IPS-20b (cell line): ENCODE measurements at regions not wholly inside any gene's neighbourhood (a gene's known extent, or its start where the extent isn't known, plus 50 kb on each side); places are given as distances from the start of the nearest gene placed in this dataset.

Source experiments
- H3K27ac ChIP-seq: one replicate; pipeline ENCODE4 v1.5.1; 2013; ENCODE audit warnings: low read length
- H3K27me3 ChIP-seq: 2 replicates; pipeline ENCODE4 v1.6.1; 2013; ENCODE audit warnings: mild to moderate bottlenecking, low read length, inconsistent platforms; ENCODE audit not compliant: insufficient read depth
- H3K36me3 ChIP-seq: 2 replicates; pipeline ENCODE4 v1.6.1; 2013; ENCODE audit warnings: low read depth, mild to moderate bottlenecking, inconsistent platforms, low read length, moderate library complexity; ENCODE audit not compliant: insufficient read depth
- H3K4me1 ChIP-seq: 2 replicates; pipeline ENCODE4 v1.6.1; 2013; ENCODE audit warnings: mild to moderate bottlenecking, control low read depth, inconsistent platforms, low read length, moderate library complexity; ENCODE audit not compliant: insufficient read depth
- H3K4me3 ChIP-seq: 2 replicates; pipeline ENCODE4 v1.5.1; 2013; ENCODE audit warnings: mild to moderate bottlenecking, low read length, inconsistent platforms
- H3K9ac ChIP-seq: 2 replicates; pipeline ENCODE4 v1.6.1; 2013; ENCODE audit warnings: low read depth, mild to moderate bottlenecking, inconsistent platforms, low read length, moderate library complexity
- H3K9me3 ChIP-seq: 2 replicates; pipeline ENCODE4 v1.6.1; 2013; ENCODE audit warnings: mild to moderate bottlenecking, low read depth, low read length, inconsistent platforms; ENCODE audit not compliant: insufficient read depth

DNA sequence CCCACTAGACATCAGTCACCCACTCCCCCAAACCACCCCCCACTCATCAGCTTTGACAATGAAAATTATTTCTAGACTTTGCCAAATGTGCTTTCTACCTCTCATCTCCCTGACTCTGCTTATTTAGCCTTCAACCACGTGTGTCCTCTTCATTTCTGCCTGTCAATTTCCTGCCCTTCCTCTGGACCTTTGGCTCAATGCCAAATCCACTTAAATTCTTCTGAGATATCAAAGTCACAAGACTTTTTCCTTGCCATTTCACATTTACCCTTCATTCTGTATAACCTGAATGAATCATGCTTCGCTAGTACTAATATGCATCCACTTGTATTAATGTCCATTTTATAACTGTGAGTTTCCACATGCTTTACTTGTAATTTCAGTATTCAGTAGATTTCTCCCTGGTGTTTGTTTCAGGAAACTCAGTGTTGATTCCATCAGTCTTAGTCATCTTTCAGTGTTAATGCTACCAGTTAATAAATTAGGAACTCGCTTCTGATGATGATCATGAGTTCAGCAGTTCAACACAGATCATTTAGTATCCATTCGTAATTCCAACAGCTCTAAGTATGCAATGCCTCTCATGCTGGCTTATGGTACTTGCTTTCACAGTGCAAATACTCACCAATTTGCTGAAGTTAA is 128.2 kb upstream of the OSTN start:
- no peaks in the 10 kb centered on the region for H3K27me3 ChIP-seq

DNA sequence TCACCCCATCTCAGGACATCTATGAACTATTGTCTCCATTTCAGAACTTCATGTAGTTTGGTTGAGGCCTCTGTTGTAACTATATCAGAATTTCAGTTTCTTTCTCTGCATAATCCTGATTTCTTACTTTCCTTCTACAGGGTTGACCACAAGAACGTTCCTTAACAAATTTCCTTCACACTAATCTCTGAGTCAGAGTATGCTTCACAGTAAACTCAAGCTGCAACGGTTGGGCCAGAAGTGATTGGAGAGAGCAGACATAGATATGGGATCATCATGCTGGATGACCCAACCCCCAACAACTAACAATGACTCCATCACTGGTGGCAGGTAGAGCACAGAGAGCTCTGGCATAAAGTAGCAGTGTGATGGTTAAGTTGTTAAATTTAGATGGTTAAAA is 128.8 kb upstream of the OSTN start:
- no peak overlapping the region for H3K4me3 ChIP-seq
- no peak overlapping the region for H3K27ac ChIP-seq
- no peaks in the 10 kb centered on the region for H3K4me1 ChIP-seq
- no peaks in the 10 kb centered on the region for H3K36me3 ChIP-seq
- H3K9me3 ChIP-seq, result no peaks in the 10 kb centered on the region
- H3K27me3 ChIP-seq, result no peaks in the 10 kb centered on the region
- H3K9ac ChIP-seq, result no peak overlapping the region

More for the DNA sequence above, 128.2 kb upstream of the OSTN start:
- H3K9me3 ChIP-seq, result no peaks in the 10 kb centered on the region
- H3K9ac ChIP-seq, result no peak overlapping the region
- H3K4me3 ChIP-seq, result no peak overlapping the region
- H3K36me3 ChIP-seq, result no peaks in the 10 kb centered on the region
- H3K27ac ChIP-seq, result no peak overlapping the region
- H3K4me1 ChIP-seq, result no peaks in the 10 kb centered on the region

DNA sequence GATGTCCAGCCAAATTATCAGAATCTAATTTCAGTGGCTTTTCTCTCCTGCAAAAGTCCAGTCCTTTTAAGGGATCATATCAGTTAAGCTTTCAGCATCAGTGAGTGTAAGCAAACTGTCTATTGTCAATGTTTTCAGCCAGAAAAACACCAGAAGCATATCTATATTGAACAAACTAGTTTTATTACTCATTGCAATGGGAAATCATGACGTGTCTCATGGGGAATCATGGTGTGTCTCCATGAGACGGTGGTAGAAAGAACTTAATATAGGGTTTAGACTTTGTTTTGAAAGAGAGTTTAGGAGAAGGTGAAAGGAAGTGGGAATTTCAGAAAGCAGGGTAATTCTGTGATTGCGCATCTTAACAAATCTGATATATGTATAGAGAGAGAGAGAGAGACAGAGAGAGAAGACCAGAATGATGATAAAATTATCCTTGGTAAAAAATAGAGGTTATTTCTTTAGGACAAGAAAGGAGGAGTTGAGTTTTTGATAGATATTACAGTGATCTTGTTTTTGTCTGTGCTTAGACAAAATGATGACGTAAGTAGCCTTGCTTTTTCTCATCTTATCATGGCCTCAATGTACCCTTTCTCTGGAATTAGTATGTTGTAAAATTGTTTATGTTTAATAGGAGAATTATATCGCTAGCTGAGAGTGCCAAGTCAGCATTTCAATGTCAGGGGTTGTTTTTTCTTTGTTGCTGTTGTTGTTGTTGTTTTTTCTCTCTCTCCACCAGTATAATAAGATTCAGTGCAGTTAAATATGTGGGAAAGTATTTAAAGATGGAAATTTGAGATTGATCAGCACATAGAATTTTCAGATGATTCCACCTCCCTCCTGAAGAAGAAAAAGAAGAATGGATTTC is 129.9 kb upstream of the OSTN start:
- H3K27me3 ChIP-seq, result no peaks in the 10 kb centered on the region
- no peaks in the 10 kb centered on the region for H3K4me1 ChIP-seq
- H3K27ac ChIP-seq, result no peak overlapping the region
- H3K36me3 ChIP-seq, result no peaks in the 10 kb centered on the region
- H3K9ac ChIP-seq, result no peak overlapping the region
- H3K4me3 ChIP-seq, result no peak overlapping the region
- no peaks in the 10 kb centered on the region for H3K9me3 ChIP-seq

DNA sequence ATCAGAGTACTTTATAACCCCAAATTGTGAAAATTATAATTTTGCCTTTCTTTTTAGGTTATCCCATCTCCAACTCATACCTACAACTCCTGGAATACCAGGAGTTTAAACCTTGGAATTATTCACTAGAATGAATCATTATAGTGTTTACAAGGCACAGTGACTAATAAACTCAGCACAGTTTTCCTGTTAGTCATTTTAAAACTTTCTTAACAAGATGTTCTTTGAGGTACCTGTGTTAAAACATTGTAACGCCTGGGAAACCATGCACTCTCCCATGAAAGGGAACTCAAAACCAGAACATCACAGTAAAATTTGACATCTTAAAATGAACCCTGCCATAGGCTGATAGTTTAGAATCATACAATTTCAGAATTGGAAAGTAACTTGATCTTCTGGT is 132.4 kb upstream of the OSTN start:
- H3K4me1 ChIP-seq, result no peaks in the 10 kb centered on the region
- no peaks in the 10 kb centered on the region for H3K36me3 ChIP-seq
- no peak overlapping the region for H3K27ac ChIP-seq
- H3K27me3 ChIP-seq, result no peaks in the 10 kb centered on the region
- no peak overlapping the region for H3K9ac ChIP-seq
- H3K9me3 ChIP-seq, result no peaks in the 10 kb centered on the region
- no peak overlapping the region for H3K4me3 ChIP-seq

DNA sequence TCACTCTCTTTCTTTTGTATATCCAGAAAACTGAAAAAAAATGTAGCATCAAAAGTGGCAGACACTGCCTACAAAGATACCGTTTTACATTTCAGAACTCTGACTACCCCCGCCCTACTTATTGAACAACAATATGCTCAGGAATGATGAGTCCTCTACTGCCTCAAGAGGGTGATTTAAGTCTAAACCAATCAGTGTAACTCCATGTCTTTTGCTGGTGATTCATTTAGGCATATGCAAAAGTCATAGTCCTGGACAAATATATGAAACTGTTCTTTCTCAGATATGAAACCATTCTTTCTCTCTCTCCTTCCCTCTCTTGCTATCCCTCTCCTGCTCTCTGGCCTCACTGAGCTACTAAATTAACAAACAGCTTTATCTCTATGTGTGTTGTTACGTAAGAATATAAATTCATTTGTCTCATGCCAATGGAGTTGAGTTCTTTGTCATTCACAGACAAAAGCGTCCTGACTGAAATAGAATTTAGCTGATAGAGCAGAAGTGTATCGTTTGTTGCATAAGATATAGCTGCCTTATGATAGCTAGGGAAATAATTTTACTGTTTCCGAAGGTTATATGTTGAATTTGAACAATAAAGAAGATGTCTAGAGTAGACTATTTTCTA is 133.7 kb upstream of the OSTN start:
- Histone ChIP-seq H3K27ac (no peak overlapping the region), H3K4me3 (no peak overlapping the region), H3K27me3 (no peaks in the 10 kb centered on the region), H3K36me3 (no peaks in the 10 kb centered on the region), H3K4me1 (no peaks in the 10 kb centered on the region), H3K9me3 (no peaks in the 10 kb centered on the region), H3K9ac (no peak overlapping the region)

DNA sequence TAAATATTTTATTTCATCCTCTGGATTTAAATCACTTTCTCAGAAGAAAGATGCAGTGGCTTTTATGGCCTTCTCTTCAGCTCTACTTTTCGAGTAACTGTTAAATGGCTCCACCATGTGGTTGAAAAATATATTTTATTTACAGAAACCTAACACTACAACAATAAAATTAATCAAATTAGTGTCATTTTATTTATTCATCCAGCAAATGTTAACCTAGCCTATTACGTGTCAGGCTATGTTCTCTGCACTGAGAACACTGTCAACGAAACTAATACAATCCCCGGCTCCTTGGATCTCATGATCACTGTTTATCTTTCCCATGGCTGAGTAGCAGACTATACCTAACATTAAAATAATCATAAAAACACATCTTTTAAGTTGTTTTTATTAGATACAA is 148.0 kb upstream of the OSTN start:
- no peak overlapping the region for H3K4me3 ChIP-seq
- no peaks in the 10 kb centered on the region for H3K9me3 ChIP-seq
- no peaks in the 10 kb centered on the region for H3K36me3 ChIP-seq
- no peak overlapping the region for H3K27ac ChIP-seq
- H3K4me1 ChIP-seq, result no peaks in the 10 kb centered on the region
- H3K27me3 ChIP-seq, result no peaks in the 10 kb centered on the region
- H3K9ac ChIP-seq, result no peak overlapping the region

DNA sequence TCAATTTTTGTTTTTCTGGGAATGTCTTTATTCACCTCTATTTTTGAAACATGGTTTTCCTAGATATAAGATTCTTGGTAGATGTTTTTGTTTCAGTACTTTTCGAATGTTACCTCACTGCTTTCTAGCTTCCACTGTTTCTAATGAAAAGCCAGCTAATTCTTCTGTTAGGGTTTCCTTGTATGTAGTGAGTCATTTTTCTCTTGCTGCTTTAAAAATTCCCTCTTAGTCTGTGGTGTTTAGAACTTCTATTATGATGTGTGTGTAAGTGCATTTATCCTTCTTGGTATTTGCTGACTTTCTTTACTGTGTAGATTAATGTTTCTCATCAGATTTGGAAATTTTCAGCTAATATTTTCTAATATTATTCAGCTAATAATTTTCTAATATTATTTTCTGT is 151.1 kb upstream of the OSTN start:
- no peaks in the 10 kb centered on the region for H3K4me1 ChIP-seq
- no peak overlapping the region for H3K27ac ChIP-seq
- H3K9me3 ChIP-seq, result no peaks in the 10 kb centered on the region
- no peak overlapping the region for H3K9ac ChIP-seq
- no peaks in the 10 kb centered on the region for H3K27me3 ChIP-seq
- H3K36me3 ChIP-seq, result no peaks in the 10 kb centered on the region
- no peak overlapping the region for H3K4me3 ChIP-seq

DNA sequence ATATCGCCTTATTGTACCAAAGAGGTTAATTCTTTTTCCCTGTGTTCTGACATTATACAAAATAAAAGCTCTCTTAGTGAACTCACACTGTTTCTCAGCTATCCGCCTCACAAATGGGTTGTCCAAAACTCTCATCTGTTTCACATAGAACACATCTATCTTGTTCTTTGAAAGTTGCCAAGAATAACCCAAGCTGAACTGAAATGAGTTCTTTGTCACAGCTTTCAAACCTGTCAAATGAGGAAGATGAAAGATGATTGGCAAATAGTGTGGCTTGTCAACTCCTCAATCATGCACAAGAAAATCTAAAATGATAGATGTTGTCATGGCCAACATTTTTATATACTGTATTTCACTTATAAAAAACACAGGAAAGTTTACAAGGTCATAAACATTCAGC is 168.1 kb upstream of the OSTN start:
- Histone ChIP-seq H3K27ac (no peak overlapping the region), H3K36me3 (no peaks in the 10 kb centered on the region), H3K9ac (no peak overlapping the region), H3K4me1 (no peaks in the 10 kb centered on the region), H3K9me3 (no peaks in the 10 kb centered on the region), H3K4me3 (no peak overlapping the region), H3K27me3 (no peaks in the 10 kb centered on the region)

DNA sequence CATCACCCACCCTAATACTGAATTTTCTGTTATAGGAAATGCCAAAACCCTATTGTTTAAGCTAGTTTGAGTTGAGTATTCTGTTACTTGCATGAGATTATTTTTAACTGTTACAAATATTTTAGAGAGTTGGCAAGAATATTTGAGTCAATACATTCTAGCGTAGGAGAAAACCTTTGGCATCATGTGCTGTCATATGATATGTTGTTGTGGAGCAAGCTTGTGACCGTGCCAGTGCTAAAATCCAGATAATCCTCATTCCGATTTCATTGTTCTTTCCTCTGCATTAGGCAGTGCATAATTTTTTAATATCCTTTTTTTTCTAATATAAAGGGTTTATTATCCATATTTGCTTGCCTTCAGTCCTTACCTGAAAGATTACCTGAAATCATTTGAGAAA is 168.0 kb upstream of the GMNC start:
- H3K27ac ChIP-seq, result no peak overlapping the region
- no peak overlapping the region for H3K4me3 ChIP-seq
- H3K27me3 ChIP-seq, result no peaks in the 10 kb centered on the region
- no peak overlapping the region for H3K9ac ChIP-seq
- H3K9me3 ChIP-seq, result no peaks in the 10 kb centered on the region
- H3K4me1 ChIP-seq, result no peaks in the 10 kb centered on the region
- H3K36me3 ChIP-seq, result no peaks in the 10 kb centered on the region

DNA sequence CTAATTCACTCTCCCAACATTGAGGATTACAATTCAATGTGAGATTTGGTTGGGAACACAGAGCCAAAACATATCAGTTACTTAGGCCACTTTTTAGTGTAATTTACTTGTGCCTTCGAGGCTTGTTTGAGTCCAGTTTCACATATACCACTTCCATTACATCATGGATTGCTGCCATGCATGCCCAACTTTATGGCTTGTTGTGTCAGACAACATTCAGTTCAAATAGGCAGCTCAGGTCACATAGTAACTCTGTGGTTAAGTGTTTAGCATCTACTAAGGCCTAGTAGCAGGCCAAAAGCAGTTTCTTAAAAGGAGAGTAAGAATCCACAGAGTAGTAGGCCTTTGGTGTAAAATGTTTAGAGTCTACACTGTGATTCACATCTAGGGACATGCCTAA is 164.3 kb upstream of the GMNC start:
- Histone ChIP-seq H3K4me3 (no peak overlapping the region), H3K27ac (no peak overlapping the region), H3K9me3 (no peaks in the 10 kb centered on the region), H3K4me1 (no peaks in the 10 kb centered on the region), H3K9ac (no peak overlapping the region), H3K27me3 (no peaks in the 10 kb centered on the region), H3K36me3 (no peaks in the 10 kb centered on the region)

DNA sequence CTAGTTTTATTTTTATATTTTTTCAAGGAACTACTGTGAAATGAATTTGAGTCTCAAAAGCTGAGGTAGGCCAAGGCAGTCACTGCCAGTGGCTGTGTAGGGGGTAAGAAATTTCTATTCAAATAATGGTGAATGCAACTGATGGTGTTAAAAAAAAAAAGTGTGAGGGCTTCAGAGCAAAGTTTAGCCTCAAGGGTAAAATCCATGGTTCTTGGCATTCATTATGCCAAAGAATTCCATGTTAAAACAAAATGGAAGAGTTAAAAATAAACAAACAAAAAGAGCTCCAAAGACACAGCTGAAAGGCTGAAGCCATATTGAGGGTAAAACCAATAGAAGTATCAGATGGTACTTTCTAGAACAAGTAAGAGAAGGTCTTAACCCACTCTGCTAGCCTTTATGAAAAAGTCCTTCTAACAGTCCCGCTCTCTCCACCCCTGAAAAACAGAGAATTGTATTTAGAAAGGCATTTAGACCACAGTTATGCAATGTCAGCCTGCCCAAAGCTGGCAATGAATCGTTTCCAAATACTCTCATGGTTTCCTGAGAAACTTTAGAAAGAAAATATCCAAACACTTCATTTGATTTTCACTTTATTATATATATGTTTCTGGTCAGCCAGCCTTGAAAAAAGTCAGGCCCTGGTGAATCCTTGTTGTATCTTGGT is 158.4 kb upstream of the GMNC start:
- Histone ChIP-seq H3K27ac (no peak overlapping the region), H3K36me3 (no peaks in the 10 kb centered on the region), H3K4me3 (no peak overlapping the region), H3K27me3 (no peaks in the 10 kb centered on the region), H3K4me1 (no peaks in the 10 kb centered on the region), H3K9me3 (no peaks in the 10 kb centered on the region), H3K9ac (no peak overlapping the region)
